Cardiac fibroblast (primary cell): ENCODE measurements at regions not wholly inside any gene's neighbourhood (a gene's known extent, or its start where the extent isn't known, plus 50 kb on each side); places are given as distances from the start of the nearest gene placed in this dataset.

Source experiments
- DNase-seq, 2 donors: peaks; one replicate each; pipeline versions ENCODE4 v3.0.0 to v3.0.0-alpha.2; 2010; ENCODE audit warnings: low read depth in 2 of 2
- H3K4me3 ChIP-seq, 2 donors: replicated peaks in 1 of 2; 1 replicate in 1 of 2; 2 replicates in 1 of 2; pipeline ENCODE4 v1.5.1; 2011; ENCODE audit warnings: low read depth in 2 of 2, low read length in 2 of 2, mild to moderate bottlenecking in 2 of 2, moderate library complexity in 1 of 2
- TF ChIP-seq, protein P1 (sequence below): IDR thresholded peaks from one replicate; pipeline ENCODE4 v1.5.1; 2011; ENCODE audit warnings: low read depth, mild to moderate bottlenecking, low read length, inconsistent platforms

DNA sequence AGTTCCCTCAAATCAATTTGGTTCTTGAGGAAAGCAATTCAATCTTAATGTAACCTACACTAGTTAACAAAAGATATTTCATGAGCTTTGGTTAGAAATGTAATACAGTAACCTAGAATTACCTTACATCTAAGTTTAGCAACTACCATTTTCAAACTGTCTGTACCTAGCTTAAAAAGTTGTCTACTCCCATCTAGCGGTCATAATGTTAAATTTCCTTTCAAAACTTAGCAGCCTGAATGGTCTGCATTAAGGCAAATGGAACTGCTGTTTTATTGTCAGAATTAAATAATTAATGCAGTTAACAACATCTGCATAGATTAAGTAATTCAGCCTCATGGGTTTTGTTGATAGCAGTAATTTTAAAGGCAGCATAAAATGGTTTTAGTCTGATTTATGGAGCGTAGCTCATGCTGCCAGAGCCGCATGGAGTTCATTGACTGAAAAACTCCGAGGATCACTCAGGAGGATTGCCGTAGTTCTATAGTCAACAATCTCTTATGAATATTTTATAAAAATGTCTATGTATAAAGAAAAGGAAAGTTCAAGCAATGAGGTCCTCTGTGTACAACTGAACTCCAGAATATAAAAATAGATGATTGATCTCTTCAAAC is 485.4 kb upstream of the MANEA start:
- peak; percentile 67 to 80 for DNase-seq
- no peak overlapping the region for H3K4me3 ChIP-seq
- TF ChIP-seq, protein P1, sequence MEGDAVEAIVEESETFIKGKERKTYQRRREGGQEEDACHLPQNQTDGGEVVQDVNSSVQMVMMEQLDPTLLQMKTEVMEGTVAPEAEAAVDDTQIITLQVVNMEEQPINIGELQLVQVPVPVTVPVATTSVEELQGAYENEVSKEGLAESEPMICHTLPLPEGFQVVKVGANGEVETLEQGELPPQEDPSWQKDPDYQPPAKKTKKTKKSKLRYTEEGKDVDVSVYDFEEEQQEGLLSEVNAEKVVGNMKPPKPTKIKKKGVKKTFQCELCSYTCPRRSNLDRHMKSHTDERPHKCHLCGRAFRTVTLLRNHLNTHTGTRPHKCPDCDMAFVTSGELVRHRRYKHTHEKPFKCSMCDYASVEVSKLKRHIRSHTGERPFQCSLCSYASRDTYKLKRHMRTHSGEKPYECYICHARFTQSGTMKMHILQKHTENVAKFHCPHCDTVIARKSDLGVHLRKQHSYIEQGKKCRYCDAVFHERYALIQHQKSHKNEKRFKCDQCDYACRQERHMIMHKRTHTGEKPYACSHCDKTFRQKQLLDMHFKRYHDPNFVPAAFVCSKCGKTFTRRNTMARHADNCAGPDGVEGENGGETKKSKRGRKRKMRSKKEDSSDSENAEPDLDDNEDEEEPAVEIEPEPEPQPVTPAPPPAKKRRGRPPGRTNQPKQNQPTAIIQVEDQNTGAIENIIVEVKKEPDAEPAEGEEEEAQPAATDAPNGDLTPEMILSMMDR = peak; percentile 43

DNA sequence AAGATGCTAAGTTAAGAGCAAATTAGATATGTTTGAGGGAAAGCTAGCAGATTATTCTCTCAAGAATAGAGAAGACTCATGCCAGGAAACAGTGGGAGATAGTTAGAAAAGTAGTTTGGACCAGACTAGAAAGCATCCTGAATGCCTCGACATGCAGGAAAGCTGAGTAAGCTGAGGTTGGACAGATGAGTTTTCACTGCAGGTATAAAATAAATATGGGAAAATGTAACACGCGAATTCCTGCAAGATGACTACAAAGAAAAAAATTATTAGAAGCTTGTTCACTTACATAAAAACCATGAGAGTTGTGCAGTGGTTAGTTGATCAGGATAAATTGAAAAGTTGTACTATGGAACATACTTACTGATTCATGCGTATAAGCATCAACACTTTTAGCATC is 484.2 kb upstream of the MANEA start:
- DNase-seq = peak in 1 of 2 donors; percentile 15
- TF ChIP-seq, protein P1 = no peak
- H3K4me3 ChIP-seq = no peak overlapping the region

DNA sequence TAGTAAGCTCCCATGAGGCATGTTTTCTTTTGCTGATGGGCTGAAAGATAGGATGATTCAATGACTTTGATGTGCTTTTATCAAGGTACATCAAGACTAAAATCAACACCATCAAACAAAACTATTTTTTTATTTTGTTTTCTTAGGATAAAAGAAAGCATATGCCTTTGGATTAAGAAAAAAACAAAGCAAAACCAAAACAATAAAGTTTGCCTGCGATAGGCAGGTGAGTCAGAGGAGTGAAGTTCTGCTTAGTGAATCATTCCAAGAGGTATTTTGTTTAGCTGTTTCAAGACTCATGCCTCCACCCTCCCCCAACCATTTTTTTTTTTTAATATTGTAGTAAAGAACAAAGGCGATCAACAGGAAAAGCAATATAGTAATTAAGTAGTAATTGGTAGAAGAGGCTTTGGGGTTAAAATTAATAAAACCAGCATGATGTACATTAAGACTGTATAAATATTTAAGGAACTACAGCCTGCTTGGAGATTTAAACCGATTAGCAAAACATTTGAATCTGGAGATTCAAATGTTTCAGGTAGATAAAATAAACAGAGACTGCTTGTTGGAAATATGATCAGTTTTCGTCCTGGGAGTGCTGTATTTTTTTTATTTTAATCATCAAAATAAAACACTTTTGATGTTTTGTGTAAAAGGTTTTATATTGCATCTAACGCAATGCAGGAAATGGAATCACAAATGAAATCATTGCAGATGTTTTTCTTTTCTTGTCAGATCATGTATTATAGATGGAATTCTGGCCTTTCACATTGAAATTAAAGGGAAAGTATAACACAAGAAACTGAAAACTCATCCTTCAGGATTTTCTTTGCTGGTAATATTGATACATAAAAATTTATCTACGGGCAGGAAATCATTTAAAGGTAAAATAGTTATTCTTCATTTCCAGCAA is 482.3 kb upstream of the MANEA start:
- peak overlapping the region in 1 of 2 donors; percentile 8 for H3K4me3 ChIP-seq
- TF ChIP-seq, protein P1 = no peak
- DNase-seq = peak; percentile 7 to 81

DNA sequence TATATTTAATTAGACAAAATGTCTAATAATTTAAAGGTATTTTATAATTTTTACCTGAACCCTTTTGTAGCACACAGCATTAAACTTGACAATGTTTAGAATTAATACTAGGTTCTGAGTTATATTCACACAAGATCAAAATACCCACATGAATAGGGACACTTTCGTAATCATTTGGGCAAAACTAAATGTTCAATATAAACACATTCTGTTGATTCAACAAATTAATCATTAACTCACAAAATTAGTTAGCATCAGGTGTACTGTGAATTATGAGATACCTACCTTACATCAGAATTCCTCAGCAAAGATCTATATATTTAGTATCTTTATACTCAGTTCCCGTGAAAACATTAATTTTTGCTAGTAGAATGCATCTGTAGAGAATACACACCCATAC is 481.5 kb upstream of the MANEA start:
- TF ChIP-seq, protein P1 = no peak
- no peak for DNase-seq
- H3K4me3 ChIP-seq = no peak overlapping the region

DNA sequence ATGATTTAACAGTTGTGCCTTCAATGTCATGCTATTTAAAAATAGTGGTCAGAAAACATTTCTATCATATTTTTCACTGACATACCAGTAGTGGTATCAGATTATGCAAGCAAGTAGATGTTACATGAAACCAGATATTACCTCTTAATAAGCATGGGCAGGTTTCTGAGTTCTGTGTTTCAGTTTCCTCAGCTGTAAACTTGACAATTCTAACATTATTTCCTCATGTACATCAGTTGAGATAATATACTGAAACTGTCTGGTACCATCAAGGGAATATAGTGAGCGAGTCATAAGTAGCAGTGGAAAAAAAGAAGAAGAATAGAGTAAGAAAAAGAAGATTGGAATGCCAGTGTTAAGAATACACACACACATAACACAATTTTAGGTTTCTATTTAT is 477.9 kb upstream of the MANEA start:
- no peak overlapping the region for H3K4me3 ChIP-seq
- DNase-seq = no peak
- TF ChIP-seq, protein P1 = no peak

DNA sequence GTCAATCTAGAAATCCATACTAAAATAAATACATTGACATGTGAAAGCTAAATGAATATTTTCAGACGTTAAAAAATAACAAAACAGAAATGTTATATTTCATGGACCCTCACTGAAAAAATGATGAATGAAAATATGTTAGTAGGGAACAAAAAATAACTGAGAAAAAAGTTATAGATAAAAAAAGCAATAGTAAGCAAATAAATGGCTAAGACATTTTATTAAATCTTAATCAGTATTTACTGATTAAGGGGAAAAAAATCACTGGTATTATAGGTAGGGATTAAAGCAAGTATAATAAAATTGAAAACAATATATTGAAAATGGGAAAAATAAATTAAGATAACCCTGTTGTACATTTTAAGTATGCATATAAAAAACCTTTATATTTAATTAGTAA is 468.1 kb upstream of the MANEA start:
- DNase-seq = no peak
- TF ChIP-seq, protein P1 = no peak
- H3K4me3 ChIP-seq = no peak overlapping the region
